Rectal smooth muscle tissue (tissue), 1 donor: ENCODE measurements at regions not wholly inside any gene's neighbourhood (a gene's known extent, or its start where the extent isn't known, plus 50 kb on each side); places are given as distances from the start of the nearest gene placed in this dataset.
A peak's percentile ranks its signal among the peaks of the same experiment; 100 is the strongest.

Experiments
- H3K27ac ChIP-seq: one replicate; pipeline ENCODE4 v1.7.0; 2013; ENCODE audit warnings: low read depth, low read length, inconsistent platforms
- H3K27me3 ChIP-seq: one replicate; pipeline ENCODE4 v1.7.0; 2013; ENCODE audit warnings: low read length; ENCODE audit not compliant: control insufficient read depth, insufficient read depth
- H3K36me3 ChIP-seq: one replicate; pipeline ENCODE4 v1.7.0; 2013; ENCODE audit warnings: low read length; ENCODE audit not compliant: control insufficient read depth, insufficient read depth
- H3K4me1 ChIP-seq: one replicate; pipeline ENCODE4 v1.7.0; 2013; ENCODE audit warnings: low read length; ENCODE audit not compliant: control insufficient read depth, insufficient read depth
- H3K4me3 ChIP-seq: one replicate; pipeline ENCODE4 v1.7.0; 2013; ENCODE audit warnings: low read length
- H3K9ac ChIP-seq: one replicate; pipeline ENCODE4 v1.7.0; 2013; ENCODE audit warnings: low read length

DNA sequence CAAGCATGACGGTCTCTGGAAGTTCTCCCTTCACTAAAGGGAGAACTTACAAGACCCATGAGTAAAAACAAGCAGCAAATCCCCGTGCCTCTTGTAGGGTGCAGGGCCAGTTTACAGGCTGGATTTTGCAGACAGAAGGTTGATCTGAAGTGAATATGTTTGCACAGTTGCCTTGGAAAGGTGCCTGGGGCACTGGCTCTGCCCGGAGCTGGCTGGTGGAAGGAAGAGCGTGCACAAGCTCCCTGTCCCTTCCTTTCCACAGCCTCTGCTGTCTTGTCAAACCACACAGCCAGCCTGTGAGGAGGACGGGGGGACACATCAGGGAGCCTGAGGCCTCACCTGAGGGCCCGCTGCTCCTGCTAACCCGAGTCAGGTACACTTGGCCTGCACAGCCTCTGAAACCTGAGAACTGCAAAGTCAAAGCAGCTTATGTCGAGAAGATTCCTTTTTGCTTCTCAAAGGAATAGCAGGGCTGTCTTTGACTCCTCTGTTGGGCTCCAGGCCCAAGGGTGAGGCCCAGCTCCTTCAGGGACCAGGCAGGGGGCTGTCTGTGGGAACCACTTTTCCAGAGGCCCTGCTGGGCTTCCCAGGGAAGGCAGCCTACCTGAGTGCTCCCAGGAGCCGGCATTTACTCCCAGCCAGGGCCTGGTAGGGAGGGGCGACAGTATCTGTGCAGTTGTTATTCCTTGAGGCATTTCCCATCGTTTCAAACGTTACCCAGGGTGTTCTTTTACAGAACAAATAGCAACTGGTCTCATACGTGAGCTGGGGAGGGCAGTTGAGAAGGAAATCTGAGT lies 251.5 kb downstream of the SIPA1L2 start:
- peak overlapping the region; percentile 10 for H3K27ac ChIP-seq

DNA sequence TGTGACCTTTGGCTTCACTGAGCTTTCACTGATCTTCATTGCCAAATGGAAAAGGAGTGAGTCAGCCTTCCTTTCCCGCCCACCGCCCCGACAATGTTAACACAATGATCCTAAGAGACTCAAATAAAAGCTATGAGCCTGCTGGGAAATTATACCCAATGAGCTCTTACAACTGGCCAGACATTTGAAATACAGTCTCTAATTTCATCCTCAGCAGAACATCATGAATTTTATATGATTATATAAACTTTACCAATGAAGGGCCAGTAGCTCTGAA lies 252.5 kb downstream of the SIPA1L2 start:
- no peaks in the 10 kb centered on the region for H3K36me3 ChIP-seq
- H3K27ac ChIP-seq, result no peak overlapping the region
- H3K4me3 ChIP-seq, result no peak overlapping the region
- peaks cover 4% of the 10 kb centered on the region for H3K4me1 ChIP-seq
- H3K27me3 ChIP-seq, result no peaks in the 10 kb centered on the region
- no peak overlapping the region for H3K9ac ChIP-seq

More for the DNA sequence above, 251.5 kb downstream of the SIPA1L2 start:
- Histone ChIP-seq H3K4me3 (no peak overlapping the region), H3K27me3 (no peaks in the 10 kb centered on the region), H3K9ac (no peak overlapping the region), H3K36me3 (no peaks in the 10 kb centered on the region), H3K4me1 (peaks cover 4% of the 10 kb centered on the region)

DNA sequence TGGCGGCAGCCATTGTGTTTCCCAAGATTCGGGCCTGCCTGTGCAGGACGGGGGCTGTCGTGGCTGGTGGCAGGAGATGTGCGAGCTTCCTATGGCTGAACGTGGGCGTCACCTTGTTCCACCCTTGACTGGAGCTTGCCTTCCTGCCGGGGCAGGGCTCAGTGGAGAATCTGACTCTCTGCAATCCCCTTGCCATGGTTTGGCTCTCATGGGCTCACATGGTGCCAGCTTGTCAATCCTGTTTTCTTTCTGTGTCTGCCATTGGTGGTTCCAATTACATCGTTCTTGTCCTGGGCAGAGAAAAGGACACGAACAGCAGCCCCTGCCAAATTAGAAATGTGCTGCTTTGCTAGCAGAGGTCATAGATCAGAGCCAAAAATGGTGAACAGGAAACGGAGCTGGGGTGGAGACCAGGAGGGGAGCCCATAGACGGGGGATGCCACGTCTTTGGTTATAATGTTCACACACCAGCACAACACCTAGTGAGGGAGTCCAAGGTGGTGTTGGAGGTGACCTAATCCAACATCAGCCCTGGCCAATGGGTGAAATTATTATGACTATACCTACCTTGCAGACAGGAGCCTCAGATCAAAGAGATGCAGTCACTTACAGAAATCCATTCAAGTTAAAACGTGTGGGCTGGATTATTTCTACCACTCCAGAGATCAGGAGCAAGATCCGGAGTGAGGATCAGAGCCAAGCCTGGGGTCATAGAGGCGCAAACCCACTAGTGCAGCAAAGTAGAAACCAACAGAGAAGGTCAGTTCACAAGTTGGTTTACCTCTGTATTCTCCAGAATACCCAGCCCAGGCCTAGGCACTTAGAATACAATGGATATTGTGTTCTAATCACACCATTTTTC lies 253.1 kb downstream of the SIPA1L2 start:
- H3K27ac ChIP-seq, result peak overlapping the region; percentile 0

DNA sequence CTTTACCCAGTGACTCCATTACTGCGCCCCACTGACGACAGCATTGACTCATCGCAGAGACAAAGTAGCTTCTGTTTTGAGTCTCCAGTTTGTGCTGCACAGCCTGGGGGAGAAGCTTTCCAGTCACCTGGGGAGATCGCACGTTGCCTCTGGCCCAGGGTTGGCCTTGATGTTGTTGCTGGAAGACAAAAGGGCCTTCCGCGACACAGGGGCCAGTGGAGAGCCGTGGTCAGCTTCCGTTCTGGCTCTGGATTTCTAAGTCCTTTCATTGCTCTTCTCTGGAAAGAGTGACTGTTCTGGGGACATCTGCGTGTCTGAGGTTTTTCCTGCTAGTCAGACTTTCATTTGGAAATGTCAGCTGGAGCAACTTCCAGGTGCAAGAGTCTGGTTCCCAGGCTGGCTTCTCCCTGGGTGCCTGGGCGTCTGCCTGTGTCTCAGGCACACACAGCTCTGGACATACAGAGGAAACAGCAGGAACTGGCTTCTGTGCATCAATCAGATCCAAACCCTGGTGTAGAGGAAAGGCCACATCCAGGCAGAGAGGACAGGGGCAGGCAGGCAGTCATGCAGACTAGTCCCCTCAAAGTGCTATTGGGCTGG lies 257.0 kb downstream of the SIPA1L2 start:
- no peaks in the 10 kb centered on the region for H3K4me1 ChIP-seq
- no peaks in the 10 kb centered on the region for H3K27me3 ChIP-seq
- no peak overlapping the region for H3K4me3 ChIP-seq
- no peak overlapping the region for H3K9ac ChIP-seq
- no peaks in the 10 kb centered on the region for H3K36me3 ChIP-seq
- no peak overlapping the region for H3K27ac ChIP-seq

More for the DNA sequence above, 253.1 kb downstream of the SIPA1L2 start:
- peaks cover 4% of the 10 kb centered on the region for H3K4me1 ChIP-seq
- no peak overlapping the region for H3K9ac ChIP-seq
- H3K36me3 ChIP-seq, result no peaks in the 10 kb centered on the region
- no peak overlapping the region for H3K4me3 ChIP-seq
- no peaks in the 10 kb centered on the region for H3K27me3 ChIP-seq

DNA sequence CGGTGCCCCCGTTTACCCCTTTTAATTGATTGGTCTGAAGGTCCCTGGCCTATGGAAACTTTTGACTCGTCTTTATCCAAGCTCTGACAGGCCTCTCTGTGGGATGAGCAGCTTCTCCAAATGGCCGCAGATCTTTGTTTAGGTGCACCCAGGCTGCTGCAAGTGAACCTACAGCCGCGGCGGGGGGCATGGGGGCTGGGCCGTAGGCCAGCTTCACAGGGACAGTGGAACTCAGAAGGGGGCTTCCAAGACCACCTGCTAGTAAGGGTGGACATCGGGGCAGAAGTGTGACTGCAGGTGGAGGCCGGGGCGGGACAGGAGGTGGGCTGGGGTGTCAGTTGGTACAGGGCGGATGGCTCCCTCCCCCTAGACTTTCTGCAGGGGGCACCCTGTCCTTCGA lies 257.5 kb downstream of the SIPA1L2 start:
- Histone ChIP-seq H3K4me1 (no peaks in the 10 kb centered on the region), H3K27me3 (no peaks in the 10 kb centered on the region), H3K9ac (no peak overlapping the region), H3K27ac (no peak overlapping the region), H3K4me3 (no peak overlapping the region), H3K36me3 (no peaks in the 10 kb centered on the region)

DNA sequence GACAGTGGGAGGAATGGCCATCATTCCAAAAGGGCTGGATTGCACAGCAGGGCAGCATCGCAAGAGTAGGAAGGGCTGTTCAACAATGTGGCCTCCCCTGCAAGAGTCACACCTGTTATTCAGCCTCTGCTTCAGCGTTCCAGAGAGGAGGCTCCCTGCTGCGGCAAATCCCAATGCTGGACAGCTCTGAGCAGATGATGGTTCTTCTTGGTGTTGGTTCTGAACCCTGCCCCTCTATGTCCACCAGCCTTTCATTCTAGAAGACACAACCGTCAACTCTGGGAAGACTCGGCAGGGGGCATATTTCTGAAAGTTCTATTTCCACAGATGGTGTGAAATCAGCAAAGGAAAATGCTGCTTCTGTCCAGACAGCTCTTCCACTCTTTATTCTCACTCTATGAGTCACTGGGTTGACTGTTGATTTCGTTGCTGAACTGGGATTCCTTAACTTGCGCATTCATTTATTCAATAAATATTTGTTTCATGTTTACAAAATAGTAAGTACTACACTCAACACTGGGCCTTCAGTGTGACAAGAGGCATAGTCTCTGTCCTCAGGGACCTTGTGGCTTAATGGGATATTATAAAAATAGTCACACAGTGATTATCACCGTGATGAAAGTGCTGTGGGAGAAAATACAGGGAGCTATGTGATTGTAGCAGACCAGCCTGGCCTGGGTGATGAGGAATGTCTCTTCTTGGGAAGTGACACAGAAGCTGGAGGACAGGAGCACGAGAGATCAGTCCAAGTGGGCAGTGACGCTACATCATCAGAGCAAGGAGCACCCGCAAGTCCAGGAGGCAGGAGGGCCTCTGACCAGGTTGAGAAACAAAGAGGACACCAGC lies 260.3 kb downstream of the SIPA1L2 start:
- no peaks in the 10 kb centered on the region for H3K27me3 ChIP-seq
- H3K27ac ChIP-seq, result no peak overlapping the region
- no peaks in the 10 kb centered on the region for H3K36me3 ChIP-seq

DNA sequence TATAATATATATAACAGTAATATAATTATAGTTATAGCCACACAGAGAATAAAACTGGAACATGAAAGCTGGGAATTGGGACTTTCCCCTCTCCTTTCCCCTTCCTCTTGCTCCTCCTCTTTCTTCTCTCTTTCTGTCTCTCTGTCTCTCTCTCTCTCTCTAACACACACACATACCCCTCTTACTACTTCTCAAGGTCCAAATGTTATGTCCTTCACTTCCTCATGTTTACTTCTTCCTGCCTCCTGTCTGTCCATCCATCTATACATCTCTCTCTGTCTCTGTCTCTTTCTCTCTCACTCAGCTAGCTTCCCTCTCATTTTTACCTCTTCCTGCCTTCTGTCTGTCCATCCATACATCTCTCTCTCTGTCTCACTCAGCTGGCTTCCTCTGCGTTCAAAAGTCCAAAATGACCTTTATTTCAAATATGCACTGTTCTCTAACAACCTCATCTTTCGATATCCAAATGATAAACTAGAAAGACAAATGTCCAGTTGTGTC lies 261.1 kb downstream of the SIPA1L2 start:
- H3K4me3 ChIP-seq, result no peak overlapping the region
- H3K27ac ChIP-seq, result no peak overlapping the region
- no peaks in the 10 kb centered on the region for H3K36me3 ChIP-seq
- H3K27me3 ChIP-seq, result no peaks in the 10 kb centered on the region
- H3K4me1 ChIP-seq, result no peaks in the 10 kb centered on the region
- no peak overlapping the region for H3K9ac ChIP-seq

More for the DNA sequence above, 260.3 kb downstream of the SIPA1L2 start:
- Histone ChIP-seq H3K4me3 (no peak overlapping the region), H3K9ac (no peak overlapping the region), H3K4me1 (no peaks in the 10 kb centered on the region)

DNA sequence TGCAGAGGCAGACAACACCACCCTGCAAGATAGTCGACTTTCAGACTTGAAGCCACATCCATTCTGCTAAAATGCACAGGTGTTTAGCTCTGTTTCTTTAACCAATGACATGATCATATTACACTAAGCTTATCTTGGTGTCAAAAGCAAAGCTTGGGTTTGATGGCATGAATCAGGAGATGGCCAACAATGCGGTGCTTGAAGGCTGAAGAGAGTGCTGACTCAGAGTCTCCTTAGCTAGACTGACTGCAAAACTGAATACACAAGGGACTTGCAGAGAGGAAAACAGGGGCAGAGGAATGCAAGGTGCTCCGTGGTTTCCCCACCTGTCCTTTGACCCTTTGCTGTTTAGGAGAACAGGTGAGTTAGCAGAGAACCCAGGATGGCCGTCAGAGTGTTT lies 262.6 kb downstream of the SIPA1L2 start:
- H3K36me3 ChIP-seq, result no peaks in the 10 kb centered on the region
- no peaks in the 10 kb centered on the region for H3K4me1 ChIP-seq
- H3K9ac ChIP-seq, result no peak overlapping the region
- H3K4me3 ChIP-seq, result no peak overlapping the region
- no peak overlapping the region for H3K27ac ChIP-seq
- H3K27me3 ChIP-seq, result no peaks in the 10 kb centered on the region

DNA sequence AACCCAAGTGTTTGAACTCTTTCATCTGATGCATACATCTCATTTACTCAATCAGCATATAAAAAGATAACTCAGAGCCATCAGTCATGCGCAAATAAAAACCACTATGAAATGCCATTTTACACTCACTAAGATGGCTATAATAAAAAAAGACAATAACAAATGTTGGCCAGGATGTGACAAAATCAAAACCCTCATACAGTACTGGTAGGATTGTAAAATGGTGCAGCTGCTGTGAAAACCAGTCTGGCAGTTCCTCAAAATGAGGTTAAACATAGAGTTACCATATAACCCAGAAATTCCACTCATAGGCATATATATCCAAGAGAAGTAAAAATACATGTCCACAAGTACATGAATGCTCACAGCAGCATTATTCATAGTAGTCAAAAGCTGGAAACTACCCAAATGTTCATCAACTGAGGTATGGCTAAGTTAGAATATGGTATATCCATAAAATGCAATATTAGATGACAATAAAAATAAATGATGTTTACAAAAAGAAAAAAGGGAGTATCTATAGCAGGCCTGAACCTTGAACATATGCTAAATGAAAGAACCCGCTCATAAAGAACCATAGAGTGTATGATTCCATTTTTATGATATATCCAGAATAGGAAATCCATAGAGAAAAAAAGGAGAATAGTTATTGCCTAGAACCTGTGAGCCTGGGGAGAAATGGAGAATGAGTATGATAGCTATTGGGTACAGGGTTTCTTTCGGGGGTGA lies 265.1 kb downstream of the SIPA1L2 start:
- no peak overlapping the region for H3K4me3 ChIP-seq
- no peaks in the 10 kb centered on the region for H3K27me3 ChIP-seq
- H3K4me1 ChIP-seq, result no peaks in the 10 kb centered on the region
- H3K36me3 ChIP-seq, result no peaks in the 10 kb centered on the region
- H3K27ac ChIP-seq, result no peak overlapping the region
- no peak overlapping the region for H3K9ac ChIP-seq

DNA sequence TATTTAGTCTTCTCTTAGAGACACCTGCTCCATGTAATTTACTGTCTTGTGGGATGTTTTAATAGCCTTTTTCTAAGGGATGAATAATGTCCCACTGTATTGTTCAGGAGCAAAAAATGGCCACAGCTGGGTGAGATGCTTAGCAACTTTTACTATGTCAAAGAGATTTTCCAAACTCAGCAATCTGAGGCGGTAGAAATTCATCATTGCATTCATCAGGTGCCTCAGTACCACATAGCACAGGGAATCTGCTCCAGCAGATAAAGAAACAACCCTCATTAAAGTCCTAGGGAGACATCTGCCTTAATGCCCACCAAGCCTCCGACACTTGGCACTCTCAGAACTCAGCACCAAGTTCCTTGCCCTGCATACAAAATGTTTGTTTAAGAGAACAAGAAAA lies 266.9 kb downstream of the SIPA1L2 start:
- H3K9ac ChIP-seq, result no peak overlapping the region

DNA sequence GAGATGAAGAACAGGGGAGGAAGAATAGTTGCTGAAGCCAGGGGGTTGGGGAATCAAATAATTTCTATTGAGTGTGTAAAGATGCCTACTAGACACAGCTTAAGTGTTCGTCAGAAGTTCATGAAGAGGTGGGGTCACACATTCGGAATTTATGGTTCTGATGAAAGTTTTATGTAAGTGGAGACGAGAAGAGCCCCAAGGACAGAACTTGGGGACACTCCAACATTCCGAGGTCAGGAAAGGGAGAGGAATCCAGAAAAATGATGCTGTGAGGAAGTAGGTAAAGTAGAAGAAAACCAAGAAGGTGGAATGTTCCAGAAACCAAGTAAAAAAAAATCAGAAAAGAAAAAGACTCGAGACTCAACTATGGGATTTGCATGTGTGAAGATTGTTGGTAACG lies 272.5 kb downstream of the SIPA1L2 start:
- no peaks in the 10 kb centered on the region for H3K36me3 ChIP-seq
- no peaks in the 10 kb centered on the region for H3K4me1 ChIP-seq
- no peak overlapping the region for H3K27ac ChIP-seq
- no peaks in the 10 kb centered on the region for H3K27me3 ChIP-seq
- H3K9ac ChIP-seq, result no peak overlapping the region
- H3K4me3 ChIP-seq, result no peak overlapping the region

More for the DNA sequence above, 266.9 kb downstream of the SIPA1L2 start:
- Histone ChIP-seq H3K4me1 (no peaks in the 10 kb centered on the region), H3K27me3 (no peaks in the 10 kb centered on the region), H3K27ac (no peak overlapping the region), H3K36me3 (no peaks in the 10 kb centered on the region), H3K4me3 (no peak overlapping the region)
